Lung (tissue), 11 donors: ENCODE measurements at regions not wholly inside any gene's neighbourhood (a gene's known extent, or its start where the extent isn't known, plus 50 kb on each side); places are given as distances from the start of the nearest gene placed in this dataset.

ENCODE experiments used
- ATAC-seq: fragments of 200-7000 bp; cut with Tn5 transposase; one replicate; pipeline ENCODE4 v1.9.1; 2020; ENCODE audit warnings: moderate number of reproducible peaks; ENCODE audit not compliant: insufficient read depth, low FRiP score
- DNase-seq, 3 donors: peaks; one replicate each; pipeline ENCODE4 v3.0.0-alpha.2; 2013 to 2017
- H3K27ac ChIP-seq, 2 donors: one replicate each; pipeline ENCODE4 v1.5.1; 2013; ENCODE audit warnings: mild to moderate bottlenecking in 2 of 2, moderate library complexity in 2 of 2, control low read depth in 1 of 2, inconsistent platforms in 1 of 2, low read depth in 1 of 2, low read length in 1 of 2
- H3K27me3 ChIP-seq, 3 donors: one replicate each; pipeline ENCODE4 v1.5.1; 2013; ENCODE audit warnings: low read length in 2 of 3; ENCODE audit not compliant: control insufficient read depth in 3 of 3, insufficient read depth in 3 of 3
- H3K36me3 ChIP-seq, 4 donors: one replicate each; pipeline ENCODE4 v1.5.1; 2013; ENCODE audit warnings: low read length in 4 of 4, mild to moderate bottlenecking in 1 of 4, moderate library complexity in 1 of 4; ENCODE audit not compliant: control insufficient read depth in 4 of 4, insufficient read depth in 4 of 4
- H3K4me1 ChIP-seq, 5 donors: one replicate each; pipeline ENCODE4 v1.5.1; 2013; ENCODE audit warnings: low read length in 5 of 5, mild to moderate bottlenecking in 2 of 5, moderate library complexity in 1 of 5; ENCODE audit not compliant: control insufficient read depth in 5 of 5, insufficient read depth in 5 of 5
- H3K4me3 ChIP-seq: one replicate; pipeline ENCODE4 v1.5.1; 2013; ENCODE audit warnings: mild to moderate bottlenecking, control low read depth, moderate library complexity
- H3K9ac ChIP-seq, 2 donors: one replicate each; pipeline ENCODE4 v1.5.1; 2013; ENCODE audit warnings: low read length in 2 of 2, control low read depth in 1 of 2; ENCODE audit not compliant: insufficient read depth in 1 of 2
- H3K9me3 ChIP-seq, 4 donors: one replicate each; pipeline ENCODE4 v1.5.1; 2013; ENCODE audit warnings: low read length in 3 of 4, mild to moderate bottlenecking in 1 of 4, moderate library complexity in 1 of 4; ENCODE audit not compliant: control insufficient read depth in 4 of 4, insufficient read depth in 3 of 4
- CTCF ChIP-seq: IDR thresholded peaks from 2 replicates; pipeline ENCODE4 v1.5.1; 2012; ENCODE audit warnings: mild to moderate bottlenecking; ENCODE audit errors: control extremely low read depth, extremely low read depth
- WGBS, 2 donors: extraction: QIAGEN DNeasy Blood & Tissue Kit; methylation state at CpG; one replicate each; pipeline ENCODE4 v1.1.7; 2013; 5-methylcytosine and 5-hydroxymethylcytosine counted together
- donor health status: control.
- donor health status: control.
- donor health status: Bipolar disorder and iron deficiency.
- donor health status: healthy.
- donor health status: DM: yes; HTN: yes; CAD: no.

GRCh38 chr6:79408256-79408974 is 128.8 kb downstream of the LCA5 start:
- H3K4me1 ChIP-seq: peaks cover 0 to 8% (median 2%) of the 10 kb centered on the region in 5 donors
- ATAC-seq (no peak), DNase-seq (no peak)
- H3K27ac ChIP-seq: no peak overlapping the region
- WGBS, 2 donors: 70 to 79% methylated on average over 7 of the region's 7 CpGs
- no peaks in the 10 kb centered on the region for H3K36me3 ChIP-seq
- no peaks in the 10 kb centered on the region for H3K9me3 ChIP-seq
- no peaks in the 10 kb centered on the region for H3K27me3 ChIP-seq
- no peak overlapping the region for H3K9ac ChIP-seq
- no peak for TF ChIP-seq CTCF
- no peak overlapping the region for H3K4me3 ChIP-seq

GRCh38 chr6:79404677-79405076 is 132.6 kb downstream of the LCA5 start:
- Histone ChIP-seq H3K4me3 (no peak overlapping the region), H3K9ac (no peak overlapping the region), H3K27ac (no peak overlapping the region), H3K27me3 (no peaks in the 10 kb centered on the region), H3K4me1 (peaks cover 0 to 14% (median 10%) of the 10 kb centered on the region in 5 donors), H3K9me3 (no peaks in the 10 kb centered on the region), H3K36me3 (no peaks in the 10 kb centered on the region)
- no peak for DNase-seq
- 84 to 94% methylated on average over 8 of the region's 8 CpGs for WGBS, 2 donors
- no peak for ATAC-seq
- TF ChIP-seq CTCF: no peak

GRCh38 chr6:79404261-79404660 is 133.0 kb downstream of the LCA5 start:
- H3K36me3 ChIP-seq: no peaks in the 10 kb centered on the region
- ATAC-seq (no peak), DNase-seq (no peak)
- WGBS, 2 donors: 90 to 95% methylated on average over 3 of the region's 3 CpGs
- H3K4me3 ChIP-seq: no peak overlapping the region
- no peaks in the 10 kb centered on the region for H3K9me3 ChIP-seq
- TF ChIP-seq CTCF: no peak
- H3K27ac ChIP-seq: no peak overlapping the region
- H3K9ac ChIP-seq: no peak overlapping the region
- no peaks in the 10 kb centered on the region for H3K27me3 ChIP-seq
- H3K4me1 ChIP-seq: peaks cover 0 to 14% (median 10%) of the 10 kb centered on the region in 5 donors

GRCh38 chr6:79403563-79403962 is 133.7 kb downstream of the LCA5 start:
- no peak for TF ChIP-seq CTCF
- WGBS, 2 donors: 74 to 78% methylated on average over 1 of the region's 1 CpG
- Histone ChIP-seq H3K27me3 (no peaks in the 10 kb centered on the region), H3K4me1 (peaks cover 0 to 14% (median 10%) of the 10 kb centered on the region in 5 donors), H3K27ac (no peak overlapping the region), H3K36me3 (no peaks in the 10 kb centered on the region), H3K4me3 (no peak overlapping the region), H3K9ac (no peak overlapping the region), H3K9me3 (no peaks in the 10 kb centered on the region)
- no peak for ATAC-seq
- peak in 2 of 3 donors; percentile 5 to 15 for DNase-seq
